ENCODE measurements at regions not wholly inside any gene's neighbourhood (a gene's known extent, or its start where the extent isn't known, plus 50 kb on each side); places are given as distances from the start of the nearest gene placed in this dataset.

DNA sequence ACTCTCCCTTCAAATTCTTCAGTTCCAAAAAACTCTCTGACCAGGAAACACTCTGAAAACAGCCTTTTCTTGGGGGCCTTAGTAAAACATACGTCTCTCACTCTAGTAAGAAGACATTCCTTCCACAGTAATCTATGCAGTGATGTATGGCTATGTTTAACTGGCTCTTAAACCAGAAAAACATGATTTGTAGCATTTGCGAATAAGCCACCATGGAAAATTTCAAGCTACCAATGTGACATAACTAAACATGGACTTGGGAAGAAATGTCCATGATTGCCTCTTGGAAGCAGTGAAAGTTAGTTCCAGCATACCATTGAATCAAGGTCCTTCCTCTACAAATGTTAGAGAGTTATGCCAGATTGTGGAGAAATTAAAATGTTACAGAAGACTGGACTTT, 121.5 kb upstream of the ATF7IP start:
- DNase-seq, result no peak
- peaks cover 23% of the 10 kb centered on the region for H3K4me1 Mint-ChIP-seq
- H3K9ac ChIP-seq (ENCODE audit: extremely low read depth, low read length, poor library complexity, severe bottlenecking), result no peak overlapping the region
- H3K4me1 ChIP-seq (ENCODE audit: control insufficient read depth, insufficient read depth, low read length), result no peaks in the 10 kb centered on the region
- no peak overlapping the region for H3K4me3 Mint-ChIP-seq
- no peaks in the 10 kb centered on the region for H3K36me3 ChIP-seq (ENCODE audit: control insufficient read depth, insufficient read depth, low read length)
- no peak for TF ChIP-seq CTCF (conservative IDR thresholded peaks at IDR 0.05)
- no peak overlapping the region for H3K27ac Mint-ChIP-seq
- peaks cover 52% of the 10 kb centered on the region for H3K9me3 Mint-ChIP-seq
- no peaks in the 10 kb centered on the region for H3K27me3 ChIP-seq (ENCODE audit: control insufficient read depth, insufficient read depth, low read length, poor library complexity, severe bottlenecking)
- H3K27me3 Mint-ChIP-seq (ENCODE audit: insufficient read depth), result no peaks in the 10 kb centered on the region
- H3K36me3 Mint-ChIP-seq (ENCODE audit: low read depth), result peaks cover 12% of the 10 kb centered on the region
- no peak overlapping the region for H3K4me3 ChIP-seq (ENCODE audit: low read length)
- peaks cover 36% of the 10 kb centered on the region for H3K9me3 ChIP-seq (ENCODE audit: control insufficient read depth, low read length)
- WGBS, 2 experiments (ENCODE audit: insufficient coverage in 1 of 2, insufficient read length in 1 of 2), result 98 to 100% methylated on average over 1 to 2 of the region's 2 CpGs
- H3K27ac ChIP-seq (ENCODE audit: low read depth, low read length), result no peak overlapping the region

GRCh38 chr12:14244876-14245669, 120.4 kb upstream of the ATF7IP start:
- no peaks in the 10 kb centered on the region for H3K36me3 ChIP-seq (ENCODE audit: control insufficient read depth, insufficient read depth, low read length)
- Mint-ChIP-seq H3K27me3 (ENCODE audit: insufficient read depth) (no peaks in the 10 kb centered on the region), H3K36me3 (ENCODE audit: low read depth) (peaks cover 12% of the 10 kb centered on the region), H3K27ac (no peak overlapping the region), H3K4me3 (no peak overlapping the region), H3K9me3 (peaks cover 58% of the 10 kb centered on the region), H3K4me1 (peaks cover 17% of the 10 kb centered on the region)
- no peak for TF ChIP-seq CTCF (conservative IDR thresholded peaks at IDR 0.05)
- 76% methylated on average over 3 of the region's 3 CpGs; no CpG with 5 or more reads in 1 of the 2 experiments for WGBS, 2 experiments (ENCODE audit: insufficient coverage in 1 of 2, insufficient read length in 1 of 2)
- no peaks in the 10 kb centered on the region for H3K27me3 ChIP-seq (ENCODE audit: control insufficient read depth, insufficient read depth, low read length, poor library complexity, severe bottlenecking)
- no peak overlapping the region for H3K27ac ChIP-seq (ENCODE audit: low read depth, low read length)
- DNase-seq, result no peak
- no peaks in the 10 kb centered on the region for H3K4me1 ChIP-seq (ENCODE audit: control insufficient read depth, insufficient read depth, low read length)
- H3K4me3 ChIP-seq (ENCODE audit: low read length), result no peak overlapping the region
- H3K9me3 ChIP-seq (ENCODE audit: control insufficient read depth, low read length), result peaks cover 40% of the 10 kb centered on the region
- H3K9ac ChIP-seq (ENCODE audit: extremely low read depth, low read length, poor library complexity, severe bottlenecking), result no peak overlapping the region

GRCh38 chr12:14247166-14247565, 118.3 kb upstream of the ATF7IP start:
- WGBS, 2 experiments (ENCODE audit: insufficient coverage in 1 of 2, insufficient read length in 1 of 2), result 93 to 94% methylated on average over 4 of the region's 4 CpGs
- Histone ChIP-seq H3K36me3 (ENCODE audit: control insufficient read depth, insufficient read depth, low read length) (no peaks in the 10 kb centered on the region), H3K27me3 (ENCODE audit: control insufficient read depth, insufficient read depth, low read length, poor library complexity, severe bottlenecking) (no peaks in the 10 kb centered on the region), H3K9ac (ENCODE audit: extremely low read depth, low read length, poor library complexity, severe bottlenecking) (no peak overlapping the region), H3K9me3 (ENCODE audit: control insufficient read depth, low read length) (peaks cover 31% of the 10 kb centered on the region), H3K4me1 (ENCODE audit: control insufficient read depth, insufficient read depth, low read length) (no peaks in the 10 kb centered on the region), H3K27ac (ENCODE audit: low read depth, low read length) (no peak overlapping the region), H3K4me3 (ENCODE audit: low read length) (no peak overlapping the region)
- Mint-ChIP-seq H3K9me3 (peaks cover 43% of the 10 kb centered on the region), H3K4me1 (peaks cover 9% of the 10 kb centered on the region), H3K27me3 (ENCODE audit: insufficient read depth) (no peaks in the 10 kb centered on the region), H3K27ac (no peak overlapping the region), H3K36me3 (ENCODE audit: low read depth) (peaks cover 6% of the 10 kb centered on the region), H3K4me3 (no peak overlapping the region)
- DNase-seq, result no peak
- no peak for TF ChIP-seq CTCF (conservative IDR thresholded peaks at IDR 0.05)
